ENCODE measurements at regions not wholly inside any gene's neighbourhood (a gene's known extent, or its start where the extent isn't known, plus 50 kb on each side); places are given as distances from the start of the nearest gene placed in this dataset.

GRCh38 chr12:107223821-107224220, 130.5 kb upstream of the CRY1 start:
- no peak for TF ChIP-seq CTCF (IDR thresholded peaks at IDR 0.05; ENCODE audit: control extremely low read depth in 1 of 3, insufficient read depth in 1 of 3, low read depth in 1 of 3, low read length in 3 of 3)
- TF ChIP-seq CHD2 (IDR thresholded peaks at IDR 0.05; ENCODE audit: low read length) = no peak
- TF ChIP-seq BRCA1 (IDR thresholded peaks at IDR 0.05; ENCODE audit: low read depth, low read length) = no peak

Data from H1 (cell line).